ENCODE measurements at regions not wholly inside any gene's neighbourhood (a gene's known extent, or its start where the extent isn't known, plus 50 kb on each side); places are given as distances from the start of the nearest gene placed in this dataset.

DNA sequence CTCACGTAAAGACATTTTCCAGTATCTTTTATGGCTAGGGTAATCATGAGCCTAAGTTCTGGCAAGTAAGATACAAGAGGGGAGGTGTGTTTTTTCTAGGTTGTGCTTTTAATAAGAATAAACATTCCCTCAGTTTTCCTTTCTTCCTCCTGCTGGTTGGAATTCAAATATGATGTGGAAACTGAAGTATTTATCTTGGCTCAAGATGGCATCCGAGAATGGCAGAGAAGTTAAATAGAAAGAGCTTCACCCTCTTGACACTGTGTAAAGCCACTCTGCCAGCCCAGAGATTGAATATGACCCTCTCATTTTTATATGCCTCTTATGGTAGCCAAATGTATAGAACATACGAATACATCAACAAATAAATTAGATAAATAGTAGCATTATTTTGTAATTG, 438.4 kb downstream of the ISL1 start:
- TF ChIP-seq, protein P1, sequence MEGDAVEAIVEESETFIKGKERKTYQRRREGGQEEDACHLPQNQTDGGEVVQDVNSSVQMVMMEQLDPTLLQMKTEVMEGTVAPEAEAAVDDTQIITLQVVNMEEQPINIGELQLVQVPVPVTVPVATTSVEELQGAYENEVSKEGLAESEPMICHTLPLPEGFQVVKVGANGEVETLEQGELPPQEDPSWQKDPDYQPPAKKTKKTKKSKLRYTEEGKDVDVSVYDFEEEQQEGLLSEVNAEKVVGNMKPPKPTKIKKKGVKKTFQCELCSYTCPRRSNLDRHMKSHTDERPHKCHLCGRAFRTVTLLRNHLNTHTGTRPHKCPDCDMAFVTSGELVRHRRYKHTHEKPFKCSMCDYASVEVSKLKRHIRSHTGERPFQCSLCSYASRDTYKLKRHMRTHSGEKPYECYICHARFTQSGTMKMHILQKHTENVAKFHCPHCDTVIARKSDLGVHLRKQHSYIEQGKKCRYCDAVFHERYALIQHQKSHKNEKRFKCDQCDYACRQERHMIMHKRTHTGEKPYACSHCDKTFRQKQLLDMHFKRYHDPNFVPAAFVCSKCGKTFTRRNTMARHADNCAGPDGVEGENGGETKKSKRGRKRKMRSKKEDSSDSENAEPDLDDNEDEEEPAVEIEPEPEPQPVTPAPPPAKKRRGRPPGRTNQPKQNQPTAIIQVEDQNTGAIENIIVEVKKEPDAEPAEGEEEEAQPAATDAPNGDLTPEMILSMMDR (conservative IDR thresholded peaks at IDR 0.05) = no peak; the same call in none of the 2 replicates
- TF ChIP-seq ZFX (IDR thresholded peaks at IDR 0.05) = no peak

Data from C4-2B (cell line).